ENCODE measurements at regions not wholly inside any gene's neighbourhood (a gene's known extent, or its start where the extent isn't known, plus 50 kb on each side); places are given as distances from the start of the nearest gene placed in this dataset.

DNA sequence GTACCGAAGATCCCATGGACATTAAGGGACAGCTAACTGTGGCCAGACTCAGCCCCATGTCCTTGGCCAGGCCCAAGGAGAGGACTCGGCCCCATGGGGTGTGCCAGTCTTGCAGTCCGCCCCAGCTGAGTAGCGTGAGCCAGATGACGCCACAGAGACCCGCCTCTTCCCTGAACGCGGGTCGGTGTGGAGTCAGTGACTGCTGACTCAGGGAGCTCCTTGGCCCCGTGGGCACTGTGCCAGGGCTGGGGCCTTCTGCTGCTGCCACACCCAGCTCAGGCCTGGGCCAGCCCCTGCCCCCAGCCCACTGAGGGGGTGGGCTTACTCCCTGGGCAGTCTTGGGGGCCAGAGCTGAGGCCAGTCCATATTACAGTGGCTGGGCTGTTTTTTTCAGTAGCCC lies 52.8 kb downstream of the PLXNA1 start:
- TF ChIP-seq, protein P1, sequence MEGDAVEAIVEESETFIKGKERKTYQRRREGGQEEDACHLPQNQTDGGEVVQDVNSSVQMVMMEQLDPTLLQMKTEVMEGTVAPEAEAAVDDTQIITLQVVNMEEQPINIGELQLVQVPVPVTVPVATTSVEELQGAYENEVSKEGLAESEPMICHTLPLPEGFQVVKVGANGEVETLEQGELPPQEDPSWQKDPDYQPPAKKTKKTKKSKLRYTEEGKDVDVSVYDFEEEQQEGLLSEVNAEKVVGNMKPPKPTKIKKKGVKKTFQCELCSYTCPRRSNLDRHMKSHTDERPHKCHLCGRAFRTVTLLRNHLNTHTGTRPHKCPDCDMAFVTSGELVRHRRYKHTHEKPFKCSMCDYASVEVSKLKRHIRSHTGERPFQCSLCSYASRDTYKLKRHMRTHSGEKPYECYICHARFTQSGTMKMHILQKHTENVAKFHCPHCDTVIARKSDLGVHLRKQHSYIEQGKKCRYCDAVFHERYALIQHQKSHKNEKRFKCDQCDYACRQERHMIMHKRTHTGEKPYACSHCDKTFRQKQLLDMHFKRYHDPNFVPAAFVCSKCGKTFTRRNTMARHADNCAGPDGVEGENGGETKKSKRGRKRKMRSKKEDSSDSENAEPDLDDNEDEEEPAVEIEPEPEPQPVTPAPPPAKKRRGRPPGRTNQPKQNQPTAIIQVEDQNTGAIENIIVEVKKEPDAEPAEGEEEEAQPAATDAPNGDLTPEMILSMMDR (IDR thresholded peaks at IDR 0.05), result no peak
- no peak for TF ChIP-seq POLR2A (IDR thresholded peaks at IDR 0.05)

Data from body of pancreas (tissue), 4 donors.